Osteoblast (primary cell): ENCODE measurements at regions not wholly inside any gene's neighbourhood (a gene's known extent, or its start where the extent isn't known, plus 50 kb on each side); places are given as distances from the start of the nearest gene placed in this dataset.

Experiments used
- DNase-seq: peaks from one replicate; pipeline ENCODE4 v3.0.0; 2011; ENCODE audit warnings: low spot score, mixed read lengths; ENCODE audit not compliant: insufficient read length; ENCODE audit errors: missing footprints
- H2AFZ ChIP-seq: 2 replicates; pipeline ENCODE4 v1.6.0; 2011; ENCODE audit warnings: mild to moderate bottlenecking, low read length
- H3K27ac ChIP-seq: 2 replicates; pipeline ENCODE4 v1.5.1; 2011; ENCODE audit warnings: mild to moderate bottlenecking, low read depth, low read length, moderate library complexity
- H3K27me3 ChIP-seq: 2 replicates; pipeline ENCODE4 v1.6.0; 2012; ENCODE audit warnings: mild to moderate bottlenecking, control low read depth, inconsistent platforms, low read length, moderate library complexity; ENCODE audit not compliant: insufficient read depth
- H3K36me3 ChIP-seq: 2 replicates; pipeline ENCODE4 v1.5.1; 2011; ENCODE audit warnings: mild to moderate bottlenecking, low read length, control low read depth, moderate library complexity; ENCODE audit not compliant: insufficient read depth
- H3K4me1 ChIP-seq: 2 replicates; pipeline ENCODE4 v1.5.1; 2011; ENCODE audit warnings: mild to moderate bottlenecking, low read length, control low read depth, moderate library complexity; ENCODE audit not compliant: insufficient read depth
- H3K4me2 ChIP-seq: 2 replicates; pipeline ENCODE4 v1.6.0; 2011; ENCODE audit warnings: mild to moderate bottlenecking, low read length; ENCODE audit not compliant: insufficient read depth
- H3K4me3 ChIP-seq: fragments of 200-600 bp; sonication (generic); 3 replicates; pipeline ENCODE4 v1.5.1; 2012; ENCODE audit warnings: mild to moderate bottlenecking, low read length, inconsistent platforms; ENCODE audit not compliant: insufficient read depth
- H3K79me2 ChIP-seq: 2 replicates; pipeline ENCODE4 v1.6.0; 2012; ENCODE audit warnings: mild to moderate bottlenecking, low read length, control low read depth, inconsistent platforms; ENCODE audit not compliant: insufficient read depth
- H3K9me3 ChIP-seq: 2 replicates; pipeline ENCODE4 v1.5.1; 2011; ENCODE audit warnings: low read depth, low read length, control low read depth
- H4K20me1 ChIP-seq: 2 replicates; pipeline ENCODE4 v1.6.0; 2012; ENCODE audit warnings: mild to moderate bottlenecking, low read length, control low read depth; ENCODE audit not compliant: insufficient read depth
- CTCF ChIP-seq: IDR thresholded peaks from 2 replicates; pipeline ENCODE4 v1.5.1; 2011; ENCODE audit warnings: mild to moderate bottlenecking, low read depth, low read length, moderate library complexity; ENCODE audit errors: extremely low read depth

- no peak for TF ChIP-seq CTCF
These were observed 415.5 kb downstream of the GLRX3 start for GRCh38 chr10:130551676-130552075.

DNA sequence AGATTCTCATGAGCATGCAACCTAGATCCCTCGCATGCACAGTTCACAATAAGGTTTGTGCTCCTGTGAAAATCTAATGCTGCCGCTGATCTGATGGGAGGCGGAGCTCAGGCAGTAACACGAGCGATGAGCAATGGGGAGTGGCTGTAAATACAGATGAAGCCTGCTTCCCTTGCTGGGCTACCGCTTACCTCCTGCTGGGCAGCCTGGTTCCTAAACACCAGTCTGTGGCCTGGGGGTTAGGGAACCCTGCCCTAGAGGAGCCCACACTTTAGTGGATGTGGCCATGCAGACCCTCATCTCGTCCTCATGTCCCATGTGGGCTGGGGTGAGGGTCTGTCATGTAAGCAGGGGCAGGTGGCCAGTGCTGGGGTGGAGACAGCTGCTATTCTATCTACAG lies 417.6 kb downstream of the GLRX3 start:
- Histone ChIP-seq H4K20me1 (no peaks in the 10 kb centered on the region), H3K36me3 (no peaks in the 10 kb centered on the region), H3K9me3 (no peaks in the 10 kb centered on the region), H3K4me3 (no peak overlapping the region), H3K4me1 (no peaks in the 10 kb centered on the region), H3K4me2 (no peak overlapping the region), H2AFZ (no peak overlapping the region), H3K79me2 (no peaks in the 10 kb centered on the region), H3K27ac (no peak overlapping the region), H3K27me3 (no peaks in the 10 kb centered on the region)
- TF ChIP-seq CTCF, result no peak
- DNase-seq, result peak; percentile 65

More at GRCh38 chr10:130551676-130552075, 415.5 kb downstream of the GLRX3 start:
- Histone ChIP-seq H3K4me3 (no peak overlapping the region), H3K9me3 (no peaks in the 10 kb centered on the region), H3K4me2 (no peak overlapping the region), H4K20me1 (no peaks in the 10 kb centered on the region), H3K79me2 (no peaks in the 10 kb centered on the region), H3K27ac (no peak overlapping the region), H3K4me1 (no peaks in the 10 kb centered on the region), H3K27me3 (no peaks in the 10 kb centered on the region), H3K36me3 (no peaks in the 10 kb centered on the region), H2AFZ (no peak overlapping the region)
- DNase-seq, result no peak

- H3K4me2 ChIP-seq, result no peak overlapping the region
- no peaks in the 10 kb centered on the region for H3K27me3 ChIP-seq
- H3K4me3 ChIP-seq, result no peak overlapping the region
- no peak overlapping the region for H2AFZ ChIP-seq
- H3K4me1 ChIP-seq, result no peaks in the 10 kb centered on the region
- no peaks in the 10 kb centered on the region for H3K36me3 ChIP-seq
- no peak for TF ChIP-seq CTCF
- H3K79me2 ChIP-seq, result no peaks in the 10 kb centered on the region
- no peak for DNase-seq
- H3K27ac ChIP-seq, result no peak overlapping the region
- no peaks in the 10 kb centered on the region for H3K9me3 ChIP-seq
- H4K20me1 ChIP-seq, result no peaks in the 10 kb centered on the region
These were observed 418.7 kb downstream of the GLRX3 start for GRCh38 chr10:130554701-130555410.

DNA sequence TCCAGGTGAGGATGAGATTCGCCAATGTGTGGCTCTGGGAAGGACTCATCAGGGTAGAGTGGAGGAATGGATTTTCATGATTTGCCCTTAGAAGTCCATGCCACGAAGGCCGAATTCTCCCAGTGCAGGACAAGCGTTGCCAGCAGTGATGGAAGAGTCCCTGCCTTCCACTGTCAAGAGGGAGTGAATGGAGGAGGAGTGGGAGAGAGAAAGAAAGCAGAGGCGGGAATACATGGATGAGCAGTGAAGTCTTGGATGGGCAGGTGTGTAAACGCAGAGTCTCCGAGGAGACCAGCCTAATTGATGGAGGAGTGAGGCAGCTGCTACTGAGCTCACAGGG lies 419.2 kb downstream of the GLRX3 start:
- H3K36me3 ChIP-seq, result no peaks in the 10 kb centered on the region
- H3K27me3 ChIP-seq, result no peaks in the 10 kb centered on the region
- no peaks in the 10 kb centered on the region for H4K20me1 ChIP-seq
- H3K9me3 ChIP-seq, result no peaks in the 10 kb centered on the region
- H3K4me3 ChIP-seq, result no peak overlapping the region
- no peak overlapping the region for H3K4me2 ChIP-seq
- no peak overlapping the region for H3K27ac ChIP-seq
- no peak for TF ChIP-seq CTCF
- H2AFZ ChIP-seq, result no peak overlapping the region
- no peaks in the 10 kb centered on the region for H3K79me2 ChIP-seq
- DNase-seq, result no peak
- no peaks in the 10 kb centered on the region for H3K4me1 ChIP-seq
